Hepatocyte (in vitro differentiated cells): ENCODE measurements at regions not wholly inside any gene's neighbourhood (a gene's known extent, or its start where the extent isn't known, plus 50 kb on each side); places are given as distances from the start of the nearest gene placed in this dataset.

Source experiments
- EZH2 ChIP-seq: fragments of 200-600 bp; sonication (generic); IDR thresholded peaks from 2 replicates; pipeline ENCODE4 v1.6.1; 2016; ENCODE audit warnings: antibody characterized with exemption, mild to moderate bottlenecking, borderline replicate concordance
- EZH2phosphoT487 ChIP-seq: fragments of 200-600 bp; sonication (generic); IDR thresholded peaks from one replicate; pipeline ENCODE4 v1.6.1; 2018; ENCODE audit warnings: antibody characterized with exemption, mild to moderate bottlenecking, low read depth, moderate library complexity; ENCODE audit not compliant: unreplicated experiment, severe bottlenecking
- TF ChIP-seq, protein P1 (sequence below): fragments of 200-600 bp; sonication (generic); IDR thresholded peaks from 2 replicates; pipeline ENCODE4 v1.5.1; 2016; ENCODE audit warnings: antibody characterized with exemption, mild to moderate bottlenecking; ENCODE audit not compliant: poor library complexity

DNA sequence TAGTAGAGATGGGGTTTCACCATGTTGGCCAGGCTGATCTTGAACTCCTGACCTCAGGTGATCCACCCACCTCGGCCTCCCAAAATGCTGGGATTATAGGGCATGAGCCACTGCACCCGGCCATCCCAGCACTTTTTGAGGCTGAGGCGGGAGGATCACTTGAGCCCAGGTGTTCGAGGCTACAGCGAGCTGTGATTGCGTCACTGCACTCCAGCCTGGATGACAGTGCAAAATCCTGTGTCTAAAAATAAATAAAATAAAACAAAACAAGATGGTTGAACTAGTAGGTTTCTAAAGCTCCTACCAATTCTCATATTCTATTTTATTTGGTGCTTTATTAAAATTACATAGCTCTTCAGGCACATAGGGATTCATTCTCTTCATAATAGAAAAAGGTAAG is 890.3 kb upstream of the AUTS2 start:
- TF ChIP-seq EZH2 (no peak), EZH2phosphoT487 (no peak)
- TF ChIP-seq, protein P1, sequence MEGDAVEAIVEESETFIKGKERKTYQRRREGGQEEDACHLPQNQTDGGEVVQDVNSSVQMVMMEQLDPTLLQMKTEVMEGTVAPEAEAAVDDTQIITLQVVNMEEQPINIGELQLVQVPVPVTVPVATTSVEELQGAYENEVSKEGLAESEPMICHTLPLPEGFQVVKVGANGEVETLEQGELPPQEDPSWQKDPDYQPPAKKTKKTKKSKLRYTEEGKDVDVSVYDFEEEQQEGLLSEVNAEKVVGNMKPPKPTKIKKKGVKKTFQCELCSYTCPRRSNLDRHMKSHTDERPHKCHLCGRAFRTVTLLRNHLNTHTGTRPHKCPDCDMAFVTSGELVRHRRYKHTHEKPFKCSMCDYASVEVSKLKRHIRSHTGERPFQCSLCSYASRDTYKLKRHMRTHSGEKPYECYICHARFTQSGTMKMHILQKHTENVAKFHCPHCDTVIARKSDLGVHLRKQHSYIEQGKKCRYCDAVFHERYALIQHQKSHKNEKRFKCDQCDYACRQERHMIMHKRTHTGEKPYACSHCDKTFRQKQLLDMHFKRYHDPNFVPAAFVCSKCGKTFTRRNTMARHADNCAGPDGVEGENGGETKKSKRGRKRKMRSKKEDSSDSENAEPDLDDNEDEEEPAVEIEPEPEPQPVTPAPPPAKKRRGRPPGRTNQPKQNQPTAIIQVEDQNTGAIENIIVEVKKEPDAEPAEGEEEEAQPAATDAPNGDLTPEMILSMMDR = no peak
